ENCODE measurements at regions not wholly inside any gene's neighbourhood (a gene's known extent, or its start where the extent isn't known, plus 50 kb on each side); places are given as distances from the start of the nearest gene placed in this dataset.

DNA sequence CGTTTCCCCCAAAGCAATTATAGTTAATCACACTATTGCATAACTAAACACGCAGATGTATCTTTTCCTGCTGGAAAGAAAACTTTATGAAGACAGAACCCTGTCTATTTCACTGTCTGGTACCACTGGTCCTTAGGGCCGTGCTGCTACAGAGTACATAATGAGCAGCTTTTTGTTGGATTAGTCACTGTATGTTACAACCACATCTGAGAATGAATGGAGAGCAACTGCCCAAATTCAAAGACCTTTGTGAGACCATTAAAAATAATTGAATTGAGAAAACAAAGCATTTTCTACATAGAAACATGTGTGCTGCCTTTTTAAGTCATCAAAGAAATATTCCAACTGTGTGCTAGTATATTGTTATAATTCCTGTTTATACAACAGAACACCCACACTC, 111.3 kb upstream of the SORCS1 start:
- TF ChIP-seq TARDBP (IDR thresholded peaks at IDR 0.05) = no peak
- no peak for TF ChIP-seq SP1 (IDR thresholded peaks at IDR 0.05)
- no peak for TF ChIP-seq FOXA1 (IDR thresholded peaks at IDR 0.05)
- TF ChIP-seq FOXK2 (IDR thresholded peaks at IDR 0.05) = no peak
- TF ChIP-seq ARNT (IDR thresholded peaks at IDR 0.05) = no peak
- TF ChIP-seq BHLHE40 (IDR thresholded peaks at IDR 0.05; ENCODE audit: borderline replicate concordance) = no peak
- TF ChIP-seq FOXM1 (IDR thresholded peaks at IDR 0.05; ENCODE audit: borderline replicate concordance) = no peak
- no peak for TF ChIP-seq LEF1 (IDR thresholded peaks at IDR 0.05; ENCODE audit: borderline replicate concordance)
- no peak for TF ChIP-seq NFRKB (IDR thresholded peaks at IDR 0.05)
- no peak for TF ChIP-seq ELF4 (IDR thresholded peaks at IDR 0.05)
- TF ChIP-seq SUZ12 (IDR thresholded peaks at IDR 0.05) = no peak

Data from HEK293T (cell line).